Activated T-cell treated with anti-CD3 and anti-CD28 coated beads, Interleukin-2, amount 50 U/mL, for 72 hours (primary cell): ENCODE measurements at regions not wholly inside any gene's neighbourhood (a gene's known extent, or its start where the extent isn't known, plus 50 kb on each side); places are given as distances from the start of the nearest gene placed in this dataset.

Experiments used
- ATAC-seq, 2 donors: fragments of 150-1000 bp; cut with Tn5 transposase; replicated peaks in 1 of 2; 2 replicates each; pipeline ENCODE4 v1.10.0; 2021; ENCODE audit warnings: moderate library complexity in 2 of 2, mild to moderate bottlenecking in 1 of 2
- DNase-seq, 2 donors: peaks; one replicate each; pipeline ENCODE4 v3.0.0; 2021 to 2022; ENCODE audit warnings: mixed read lengths in 1 of 2
- H3K27ac Mint-ChIP-seq: one replicate; pipeline ENCODE4 v1.8.0; 2022; ENCODE audit warnings: mild to moderate bottlenecking, moderate library complexity, mixed read lengths
- H3K27me3 Mint-ChIP-seq: one replicate; pipeline ENCODE4 v1.8.0; 2022; ENCODE audit warnings: low read depth, mixed read lengths
- H3K36me3 Mint-ChIP-seq, 2 donors: one replicate each; pipeline ENCODE4 v1.8.0; 2022; ENCODE audit warnings: mixed read lengths in 2 of 2, mild to moderate bottlenecking in 1 of 2; ENCODE audit not compliant: insufficient read depth in 2 of 2
- H3K4me1 Mint-ChIP-seq: one replicate; pipeline ENCODE4 v1.8.0; 2022; ENCODE audit warnings: low read depth, mixed read lengths
- H3K4me3 Mint-ChIP-seq, 2 donors: one replicate each; pipeline ENCODE4 v1.8.0; 2022; ENCODE audit warnings: mild to moderate bottlenecking in 2 of 2, mixed read lengths in 2 of 2, moderate library complexity in 2 of 2
- H3K9me3 Mint-ChIP-seq, 2 donors: one replicate each; pipeline ENCODE4 v1.8.0; 2022; ENCODE audit warnings: mixed read lengths in 2 of 2

DNA sequence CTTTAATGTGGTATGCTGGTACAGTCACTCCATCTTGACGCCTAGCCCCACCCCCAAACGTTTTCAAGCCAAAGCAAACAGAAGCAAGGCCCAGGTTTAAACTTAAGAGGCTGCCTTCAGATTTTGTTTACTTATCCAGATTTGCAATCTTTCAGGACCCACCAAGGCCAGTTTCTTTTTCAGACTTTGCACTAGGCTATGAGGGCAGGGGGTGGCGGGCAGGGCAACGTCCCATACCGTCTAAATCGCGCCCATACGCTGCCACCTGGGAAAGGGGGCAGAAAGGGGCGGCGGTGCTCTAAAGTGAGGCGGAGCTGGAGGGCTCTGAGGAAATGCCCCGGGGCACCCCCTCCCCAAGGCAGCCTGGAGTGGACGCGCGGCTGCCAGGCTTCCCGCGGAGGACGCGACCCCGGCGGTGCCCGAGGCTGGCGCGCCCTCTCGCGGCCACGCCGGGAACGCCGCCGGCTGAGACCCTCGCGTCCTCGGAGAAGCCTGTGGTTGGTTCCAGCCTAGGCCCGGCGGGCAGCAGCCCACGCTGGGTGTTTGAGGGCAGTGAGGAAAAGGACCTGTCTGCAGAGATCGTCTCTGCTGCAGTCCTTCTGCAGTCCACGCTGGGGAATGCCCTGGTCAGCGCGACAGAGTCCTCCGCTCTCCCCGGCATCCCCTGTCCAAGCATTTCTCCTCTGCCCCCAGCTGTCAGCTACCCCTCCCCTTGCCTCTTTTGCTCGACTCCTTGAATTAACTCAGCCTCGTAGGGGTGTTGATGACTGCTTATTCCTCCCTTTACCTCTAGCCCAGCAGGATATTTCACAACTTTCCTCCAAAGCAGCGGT is 93.7 kb upstream of the PRNP start:
- DNase-seq (peak; percentile 69 to 82), ATAC-seq (peak; percentile 92 to 93)
- Mint-ChIP-seq H3K36me3 (no peaks in the 10 kb centered on the region), H3K4me1 (peaks cover 11% of the 10 kb centered on the region), H3K4me3 (peak overlapping the region; percentile 65 to 80), H3K9me3 (no peaks in the 10 kb centered on the region), H3K27ac (no peak overlapping the region), H3K27me3 (peaks cover 8% of the 10 kb centered on the region)

- H3K27ac Mint-ChIP-seq, result no peak overlapping the region
- ATAC-seq, result peak in 1 of 2 donors; percentile 3
- no peaks in the 10 kb centered on the region for H3K36me3 Mint-ChIP-seq
- H3K4me3 Mint-ChIP-seq, result peak overlapping the region; percentile 65 to 66
- H3K4me1 Mint-ChIP-seq, result peaks cover 11% of the 10 kb centered on the region
- H3K27me3 Mint-ChIP-seq, result peaks cover 6% of the 10 kb centered on the region
- no peak for DNase-seq
- no peaks in the 10 kb centered on the region for H3K9me3 Mint-ChIP-seq
These were observed 94.3 kb upstream of the PRNP start for GRCh38 chr20:4591975-4592315.

GRCh38 chr20:4585758-4586157 is 100.5 kb upstream of the PRNP start:
- Mint-ChIP-seq H3K36me3 (peaks cover 0 to 5% of the 10 kb centered on the region in 2 donors), H3K27ac (peak overlapping the region; percentile 72), H3K4me1 (peaks cover 16% of the 10 kb centered on the region), H3K4me3 (peak overlapping the region; percentile 17 to 38), H3K9me3 (no peaks in the 10 kb centered on the region), H3K27me3 (peaks cover 36% of the 10 kb centered on the region)
- ATAC-seq (no peak), DNase-seq (no peak)

- peak; percentile 91 to 92 for ATAC-seq
- Mint-ChIP-seq H3K4me1 (peaks cover 16% of the 10 kb centered on the region), H3K4me3 (peak overlapping the region; percentile 36 to 38), H3K36me3 (peaks cover 0 to 5% of the 10 kb centered on the region in 2 donors), H3K27me3 (peaks cover 38% of the 10 kb centered on the region), H3K9me3 (no peaks in the 10 kb centered on the region), H3K27ac (peak overlapping the region; percentile 72)
- DNase-seq, result peak; percentile 42 to 60
These were observed 101.0 kb upstream of the PRNP start for GRCh38 chr20:4585104-4585753.

DNA sequence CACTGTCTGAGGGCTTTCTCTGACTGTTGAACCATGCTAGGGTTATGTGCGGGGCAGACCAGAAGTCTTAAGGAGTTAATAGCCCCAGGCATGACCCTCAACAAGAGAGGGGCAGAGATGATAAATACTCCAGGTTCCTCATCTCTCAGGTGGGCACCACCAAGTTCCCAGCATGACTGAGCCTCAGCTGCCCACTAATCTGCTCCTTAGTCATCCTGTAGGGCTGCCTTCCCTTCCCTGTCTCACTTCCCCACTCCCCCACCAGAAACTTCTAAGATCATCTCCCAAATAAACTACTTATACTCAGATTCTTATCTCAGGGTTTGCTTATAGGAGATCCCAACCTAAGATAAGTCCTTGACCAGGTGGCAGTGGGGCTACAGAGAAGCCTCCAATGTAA is 101.7 kb upstream of the PRNP start:
- peaks cover 16% of the 10 kb centered on the region for H3K4me1 Mint-ChIP-seq
- peak overlapping the region; percentile 3 for H3K27ac Mint-ChIP-seq
- peaks cover 43% of the 10 kb centered on the region for H3K27me3 Mint-ChIP-seq
- H3K36me3 Mint-ChIP-seq, result peaks cover 0 to 5% of the 10 kb centered on the region in 2 donors
- ATAC-seq, result peak; percentile 24 to 48
- H3K9me3 Mint-ChIP-seq, result no peaks in the 10 kb centered on the region
- DNase-seq, result no peak
- peak overlapping the region; percentile 8 to 36 for H3K4me3 Mint-ChIP-seq

GRCh38 chr20:4581838-4582237 is 104.4 kb upstream of the PRNP start:
- Mint-ChIP-seq H3K4me1 (peaks cover 16% of the 10 kb centered on the region), H3K4me3 (no peak overlapping the region), H3K9me3 (no peaks in the 10 kb centered on the region), H3K36me3 (peaks cover 0 to 5% of the 10 kb centered on the region in 2 donors), H3K27ac (no peak overlapping the region), H3K27me3 (peaks cover 68% of the 10 kb centered on the region)
- DNase-seq (no peak), ATAC-seq (no peak)

DNA sequence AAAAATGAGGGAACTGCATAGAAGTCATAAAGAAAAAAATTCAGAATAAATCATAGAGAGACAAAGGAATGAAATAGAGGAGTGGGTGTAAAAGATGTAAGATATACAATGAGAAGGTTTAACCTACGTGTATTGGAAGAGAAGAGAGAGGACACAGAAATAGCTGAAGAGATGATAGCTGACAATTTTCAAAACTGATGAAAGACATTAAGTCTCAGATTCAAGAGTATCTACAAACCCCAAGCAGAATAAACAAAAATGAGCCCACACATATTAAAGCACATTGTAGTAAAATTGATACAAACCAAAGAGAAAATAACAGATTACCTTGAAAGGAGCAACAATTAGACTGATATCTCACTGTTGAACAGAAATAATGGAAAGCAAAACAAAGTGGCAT is 107.9 kb upstream of the PRNP start:
- no peak overlapping the region for H3K4me3 Mint-ChIP-seq
- H3K27ac Mint-ChIP-seq, result no peak overlapping the region
- ATAC-seq (no peak), DNase-seq (no peak)
- peaks cover 78% of the 10 kb centered on the region for H3K27me3 Mint-ChIP-seq
- no peaks in the 10 kb centered on the region for H3K36me3 Mint-ChIP-seq
- H3K4me1 Mint-ChIP-seq, result peaks cover 5% of the 10 kb centered on the region
- no peaks in the 10 kb centered on the region for H3K9me3 Mint-ChIP-seq

- DNase-seq, result no peak
- H3K9me3 Mint-ChIP-seq, result no peaks in the 10 kb centered on the region
- no peak overlapping the region for H3K4me3 Mint-ChIP-seq
- H3K36me3 Mint-ChIP-seq, result no peaks in the 10 kb centered on the region
- no peak for ATAC-seq
- H3K27ac Mint-ChIP-seq, result no peak overlapping the region
- peaks cover 5% of the 10 kb centered on the region for H3K4me1 Mint-ChIP-seq
- H3K27me3 Mint-ChIP-seq, result peaks cover 64% of the 10 kb centered on the region
These were observed 111.9 kb upstream of the PRNP start for GRCh38 chr20:4574356-4574690.

- ATAC-seq, result peak; percentile 43 to 69
- H3K27ac Mint-ChIP-seq, result no peak overlapping the region
- DNase-seq, result no peak
- H3K36me3 Mint-ChIP-seq, result no peaks in the 10 kb centered on the region
- peaks cover 5% of the 10 kb centered on the region for H3K4me1 Mint-ChIP-seq
- peak overlapping the region in 1 of 2 donors; percentile 54 for H3K4me3 Mint-ChIP-seq
- H3K9me3 Mint-ChIP-seq, result no peaks in the 10 kb centered on the region
- peaks cover 59% of the 10 kb centered on the region for H3K27me3 Mint-ChIP-seq
These were observed 112.5 kb upstream of the PRNP start for GRCh38 chr20:4573564-4574355.

- DNase-seq, result no peak
- Mint-ChIP-seq H3K27ac (no peak overlapping the region), H3K36me3 (no peaks in the 10 kb centered on the region), H3K27me3 (peaks cover 43% of the 10 kb centered on the region), H3K4me3 (no peak overlapping the region), H3K9me3 (no peaks in the 10 kb centered on the region), H3K4me1 (peaks cover 5% of the 10 kb centered on the region)
- ATAC-seq, result no peak
These were observed 114.3 kb upstream of the PRNP start for GRCh38 chr20:4571759-4572531.

DNA sequence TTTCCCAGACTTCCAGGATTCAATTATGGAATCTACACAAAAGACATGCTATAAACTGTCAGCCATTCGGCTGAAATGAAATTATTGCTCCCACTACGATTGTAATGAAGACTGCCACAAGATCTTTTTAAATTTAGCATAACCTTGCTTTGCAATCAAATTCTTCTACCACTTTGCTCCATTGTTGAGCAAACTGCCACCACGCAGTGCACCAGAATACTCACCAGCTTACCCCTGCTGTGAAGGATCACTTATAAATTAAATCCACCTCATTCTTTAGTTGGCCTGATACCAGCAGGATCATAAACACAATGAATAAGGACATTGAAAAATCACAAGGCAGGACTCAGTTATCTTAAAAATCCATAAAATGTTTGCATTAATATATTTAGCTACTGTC is 116.4 kb upstream of the PRNP start:
- Mint-ChIP-seq H3K9me3 (no peaks in the 10 kb centered on the region), H3K27me3 (peaks cover 45% of the 10 kb centered on the region), H3K4me1 (peaks cover 5% of the 10 kb centered on the region), H3K4me3 (no peak overlapping the region), H3K27ac (no peak overlapping the region), H3K36me3 (no peaks in the 10 kb centered on the region)
- DNase-seq (no peak), ATAC-seq (no peak)

GRCh38 chr20:4569092-4569491 is 117.2 kb upstream of the PRNP start:
- DNase-seq (peak in 1 of 2 donors; percentile 12), ATAC-seq (no peak)
- Mint-ChIP-seq H3K27ac (no peak overlapping the region), H3K4me3 (no peak overlapping the region), H3K9me3 (peaks cover 0 to 3% of the 10 kb centered on the region in 2 donors), H3K36me3 (no peaks in the 10 kb centered on the region), H3K27me3 (peaks cover 50% of the 10 kb centered on the region), H3K4me1 (peaks cover 3% of the 10 kb centered on the region)
